ENCODE measurements at regions not wholly inside any gene's neighbourhood (a gene's known extent, or its start where the extent isn't known, plus 50 kb on each side); places are given as distances from the start of the nearest gene placed in this dataset.
A peak's percentile ranks its signal among the peaks of the same experiment; 100 is the strongest.

- Histone ChIP-seq H3K9ac (ENCODE audit: low read length) (peak overlapping the region; percentile 84), H2BK5ac (ENCODE audit: low read depth, low read length, poor library complexity, severe bottlenecking) (peak overlapping the region; percentile 82), H4K8ac (ENCODE audit: low read length) (peak overlapping the region; percentile 94), H3K14ac (ENCODE audit: low read length in 2 of 2) (peak overlapping the region in 1 of 2 experiments; percentile 96), H3K9me3 (ENCODE audit: control insufficient read depth, low read length) (no peaks in the 10 kb centered on the region), H2BK12ac (ENCODE audit: low read length in 2 of 2) (peak overlapping the region in 1 of 2 experiments; percentile 99), H3K4me2 (ENCODE audit: low read length, poor library complexity, severe bottlenecking) (peak overlapping the region; percentile 92), H3K4me1 (ENCODE audit: control insufficient read depth, insufficient read depth, low read depth, low read length) (peaks cover 20% of the 10 kb centered on the region), H2BK15ac (ENCODE audit: low read depth, poor library complexity, severe bottlenecking) (peak overlapping the region; percentile 99), H3K79me1 (replicated peaks; ENCODE audit: low read length, poor library complexity, severe bottlenecking) (no peaks in the 10 kb centered on the region), H3K18ac (ENCODE audit: low read depth in 1 of 2, low read length in 2 of 2) (peak overlapping the region; percentile 93 to 97), H3K4me3 (ENCODE audit: insufficient read depth in 1 of 2, low read depth in 1 of 2, low read length in 2 of 2) (peak overlapping the region; percentile 65 to 80), H3K4ac (ENCODE audit: low read depth in 1 of 2, low read length in 2 of 2) (peak overlapping the region; percentile 79 to 89), H3K27ac (ENCODE audit: low read length, poor library complexity, severe bottlenecking) (peak overlapping the region; percentile 26), H2BK120ac (ENCODE audit: low read depth, low read length) (peak overlapping the region; percentile 90), H2AFZ (ENCODE audit: low read depth, low read length) (peak overlapping the region; percentile 83), H3K23ac (ENCODE audit: low read length in 2 of 2) (peak overlapping the region in 1 of 2 experiments; percentile 97), H3K36me3 (ENCODE audit: control insufficient read depth in 1 of 2, insufficient read depth in 2 of 2, low read depth in 1 of 2, low read length in 2 of 2) (no peaks in the 10 kb centered on the region), H2AK5ac (ENCODE audit: low read length, severe bottlenecking) (no peak overlapping the region), H4K91ac (ENCODE audit: low read length) (peak overlapping the region; percentile 95), H3K27me3 (ENCODE audit: control insufficient read depth in 1 of 2, insufficient read depth in 1 of 2, low read length in 2 of 2) (peaks cover 0 to 8% of the 10 kb centered on the region in 2 experiments)
- peak; percentile 73 for DNase-seq
- 2% methylated on average over 78 of the region's 84 CpGs for whole genome bisulfite sequencing
Observed at GRCh38 chr14:34059925-34060650, 109.2 kb upstream of the EGLN3 start.

GRCh38 chr14:34059037-34059924 is 108.4 kb upstream of the EGLN3 start:
- Histone ChIP-seq H3K9ac (ENCODE audit: low read length) (peak overlapping the region; percentile 84), H3K4me1 (ENCODE audit: control insufficient read depth, insufficient read depth, low read depth, low read length) (peaks cover 18% of the 10 kb centered on the region), H3K9me3 (ENCODE audit: control insufficient read depth, low read length) (no peaks in the 10 kb centered on the region), H3K27me3 (ENCODE audit: control insufficient read depth in 1 of 2, insufficient read depth in 1 of 2, low read length in 2 of 2) (peaks cover 0 to 8% of the 10 kb centered on the region in 2 experiments), H2BK120ac (ENCODE audit: low read depth, low read length) (peak overlapping the region; percentile 90), H3K79me1 (replicated peaks; ENCODE audit: low read length, poor library complexity, severe bottlenecking) (no peaks in the 10 kb centered on the region), H4K91ac (ENCODE audit: low read length) (peak overlapping the region; percentile 90), H3K4me2 (ENCODE audit: low read length, poor library complexity, severe bottlenecking) (peak overlapping the region; percentile 92), H2AFZ (ENCODE audit: low read depth, low read length) (peak overlapping the region; percentile 83), H3K4ac (ENCODE audit: low read depth in 1 of 2, low read length in 2 of 2) (peak overlapping the region; percentile 79 to 89), H3K23ac (ENCODE audit: low read length in 2 of 2) (peak overlapping the region in 1 of 2 experiments; percentile 70), H2AK5ac (ENCODE audit: low read length, severe bottlenecking) (peak overlapping the region; percentile 15), H3K18ac (ENCODE audit: low read depth in 1 of 2, low read length in 2 of 2) (peak overlapping the region; percentile 93 to 97), H2BK12ac (ENCODE audit: low read length in 2 of 2) (peak overlapping the region in 1 of 2 experiments; percentile 97), H2BK15ac (ENCODE audit: low read depth, poor library complexity, severe bottlenecking) (no peak overlapping the region), H2BK5ac (ENCODE audit: low read depth, low read length, poor library complexity, severe bottlenecking) (peak overlapping the region; percentile 78), H3K36me3 (ENCODE audit: control insufficient read depth in 1 of 2, insufficient read depth in 2 of 2, low read depth in 1 of 2, low read length in 2 of 2) (no peaks in the 10 kb centered on the region), H3K14ac (ENCODE audit: low read length in 2 of 2) (peak overlapping the region in 1 of 2 experiments; percentile 83), H4K8ac (ENCODE audit: low read length) (peak overlapping the region; percentile 94), H3K4me3 (ENCODE audit: insufficient read depth in 1 of 2, low read depth in 1 of 2, low read length in 2 of 2) (peak overlapping the region; percentile 65 to 80), H3K27ac (ENCODE audit: low read length, poor library complexity, severe bottlenecking) (peak overlapping the region; percentile 26)
- peak; percentile 31 for DNase-seq
- WGBS: 84% methylated on average over 16 of the region's 16 CpGs

GRCh38 chr14:34058510-34058909 is 107.6 kb upstream of the EGLN3 start:
- Histone ChIP-seq H3K14ac (ENCODE audit: low read length in 2 of 2) (no peak overlapping the region), H2AK5ac (ENCODE audit: low read length, severe bottlenecking) (no peak overlapping the region), H3K36me3 (ENCODE audit: control insufficient read depth in 1 of 2, insufficient read depth in 2 of 2, low read depth in 1 of 2, low read length in 2 of 2) (no peaks in the 10 kb centered on the region), H3K4me1 (ENCODE audit: control insufficient read depth, insufficient read depth, low read depth, low read length) (peaks cover 16% of the 10 kb centered on the region), H3K4me3 (ENCODE audit: insufficient read depth in 1 of 2, low read depth in 1 of 2, low read length in 2 of 2) (no peak overlapping the region), H3K4me2 (ENCODE audit: low read length, poor library complexity, severe bottlenecking) (no peak overlapping the region), H3K18ac (ENCODE audit: low read depth in 1 of 2, low read length in 2 of 2) (no peak overlapping the region), H2AFZ (ENCODE audit: low read depth, low read length) (no peak overlapping the region), H3K9ac (ENCODE audit: low read length) (no peak overlapping the region), H4K91ac (ENCODE audit: low read length) (no peak overlapping the region), H3K9me3 (ENCODE audit: control insufficient read depth, low read length) (no peaks in the 10 kb centered on the region), H2BK5ac (ENCODE audit: low read depth, low read length, poor library complexity, severe bottlenecking) (no peak overlapping the region), H3K79me1 (replicated peaks; ENCODE audit: low read length, poor library complexity, severe bottlenecking) (no peaks in the 10 kb centered on the region), H3K23ac (ENCODE audit: low read length in 2 of 2) (no peak overlapping the region), H2BK12ac (ENCODE audit: low read length in 2 of 2) (no peak overlapping the region), H2BK120ac (ENCODE audit: low read depth, low read length) (no peak overlapping the region), H3K27ac (ENCODE audit: low read length, poor library complexity, severe bottlenecking) (no peak overlapping the region), H3K27me3 (ENCODE audit: control insufficient read depth in 1 of 2, insufficient read depth in 1 of 2, low read length in 2 of 2) (peaks cover 0 to 8% of the 10 kb centered on the region in 2 experiments), H2BK15ac (ENCODE audit: low read depth, poor library complexity, severe bottlenecking) (no peak overlapping the region), H4K8ac (ENCODE audit: low read length) (no peak overlapping the region), H3K4ac (ENCODE audit: low read depth in 1 of 2, low read length in 2 of 2) (no peak overlapping the region)
- DNase-seq: no peak
- 100% methylated on average over 1 of the region's 3 CpGs for WGBS

- no peak overlapping the region for H2BK5ac ChIP-seq (ENCODE audit: low read depth, low read length, poor library complexity, severe bottlenecking)
- H2BK120ac ChIP-seq (ENCODE audit: low read depth, low read length): no peak overlapping the region
- WGBS: no CpG with 5 or more reads among the region's 1 CpG
- no peak overlapping the region for H3K14ac ChIP-seq (ENCODE audit: low read length in 2 of 2)
- H3K4me2 ChIP-seq (ENCODE audit: low read length, poor library complexity, severe bottlenecking): no peak overlapping the region
- H3K27ac ChIP-seq (ENCODE audit: low read length, poor library complexity, severe bottlenecking): no peak overlapping the region
- no peaks in the 10 kb centered on the region for H3K9me3 ChIP-seq (ENCODE audit: control insufficient read depth, low read length)
- H4K8ac ChIP-seq (ENCODE audit: low read length): no peak overlapping the region
- H2AFZ ChIP-seq (ENCODE audit: low read depth, low read length): no peak overlapping the region
- H3K36me3 ChIP-seq (ENCODE audit: control insufficient read depth in 1 of 2, insufficient read depth in 2 of 2, low read depth in 1 of 2, low read length in 2 of 2): no peaks in the 10 kb centered on the region
- peaks cover 18% of the 10 kb centered on the region for H3K4me1 ChIP-seq (ENCODE audit: control insufficient read depth, insufficient read depth, low read depth, low read length)
- no peak overlapping the region for H3K4me3 ChIP-seq (ENCODE audit: insufficient read depth in 1 of 2, low read depth in 1 of 2, low read length in 2 of 2)
- H3K27me3 ChIP-seq (ENCODE audit: control insufficient read depth in 1 of 2, insufficient read depth in 1 of 2, low read length in 2 of 2): no peaks in the 10 kb centered on the region
- no peak overlapping the region for H2BK15ac ChIP-seq (ENCODE audit: low read depth, poor library complexity, severe bottlenecking)
- H3K79me1 ChIP-seq (replicated peaks; ENCODE audit: low read length, poor library complexity, severe bottlenecking): no peaks in the 10 kb centered on the region
- H4K91ac ChIP-seq (ENCODE audit: low read length): no peak overlapping the region
- H3K9ac ChIP-seq (ENCODE audit: low read length): no peak overlapping the region
- no peak overlapping the region for H3K4ac ChIP-seq (ENCODE audit: low read depth in 1 of 2, low read length in 2 of 2)
- no peak overlapping the region for H2BK12ac ChIP-seq (ENCODE audit: low read length in 2 of 2)
- no peak overlapping the region for H2AK5ac ChIP-seq (ENCODE audit: low read length, severe bottlenecking)
- no peak for DNase-seq
- no peak overlapping the region for H3K18ac ChIP-seq (ENCODE audit: low read depth in 1 of 2, low read length in 2 of 2)
- H3K23ac ChIP-seq (ENCODE audit: low read length in 2 of 2): no peak overlapping the region
Observed at GRCh38 chr14:34056046-34056445, 105.2 kb upstream of the EGLN3 start.

Measured in mesenchymal stem cell (in vitro differentiated cells and primary cell).